Activated CD8-positive, alpha-beta T cell treated with anti-CD3 and anti-CD28 coated beads for 36 hours (primary cell): ENCODE measurements at regions not wholly inside any gene's neighbourhood (a gene's known extent, or its start where the extent isn't known, plus 50 kb on each side); places are given as distances from the start of the nearest gene placed in this dataset.

Source experiments
- ATAC-seq: fragments of 200-7000 bp; cut with Tn5 transposase; one replicate; pipeline ENCODE4 v1.10.0; 2021; ENCODE audit warnings: mild to moderate bottlenecking, moderate library complexity
- CTCF ChIA-PET: fragments of 350-600 bp; sonication (Branson Sonifier 250); formaldehyde crosslinking; loops from one replicate; lab custom pipeline; 2021; ENCODE audit warnings: antibody characterized with exemption; lab: Charles Lee
- POLR2A ChIA-PET: fragments of 350-600 bp; sonication (Branson Sonifier 250); formaldehyde crosslinking; loops from one replicate; lab custom pipeline; 2021; ENCODE audit warnings: antibody characterized with exemption; lab: Charles Lee
- DNase-seq: peaks from one replicate; pipeline ENCODE4 v3.0.0-alpha.2; 2020
- H3K27ac Mint-ChIP-seq: one replicate; pipeline ENCODE4 v1.8.0; 2021; ENCODE audit warnings: mild to moderate bottlenecking, mixed read lengths
- H3K27me3 Mint-ChIP-seq: one replicate; pipeline ENCODE4 v1.8.0; 2021; ENCODE audit warnings: mixed read lengths
- H3K36me3 Mint-ChIP-seq: one replicate; pipeline ENCODE4 v1.8.0; 2021; ENCODE audit warnings: low read depth, mixed read lengths
- H3K4me1 Mint-ChIP-seq: one replicate; pipeline ENCODE4 v1.8.0; 2021; ENCODE audit warnings: low read depth, mixed read lengths
- H3K4me3 Mint-ChIP-seq: one replicate; pipeline ENCODE4 v1.8.0; 2021; ENCODE audit warnings: mild to moderate bottlenecking, moderate library complexity, mixed read lengths
- H3K9me3 Mint-ChIP-seq: one replicate; pipeline ENCODE4 v1.8.0; 2021; ENCODE audit warnings: mixed read lengths
- CTCF ChIP-seq: fragments of 200-600 bp; IDR thresholded peaks from one replicate; pipeline ENCODE4 v1.8.0; 2022; ENCODE audit warnings: antibody characterized with exemption, mild to moderate bottlenecking
- intact Hi-C: fragments of 100-400 bp; cut with micrococcal nuclease; formaldehyde crosslinking; loops from one replicate; pipeline ENCODE4 v1.10.0; 2022

- CTCF ChIA-PET: no interaction called here
- Mint-ChIP-seq H3K9me3 (peaks cover 2% of the 10 kb centered on the region), H3K4me1 (no peaks in the 10 kb centered on the region), H3K4me3 (no peak overlapping the region), H3K27ac (no peak overlapping the region), H3K27me3 (no peaks in the 10 kb centered on the region), H3K36me3 (no peaks in the 10 kb centered on the region)
- POLR2A ChIA-PET: no interaction called here
- no peak for TF ChIP-seq CTCF
- intact Hi-C loops: no loop called here
- DNase-seq (no peak), ATAC-seq (no peak)
Observed at GRCh38 chr2:104502901-104503300, 351.0 kb upstream of the POU3F3 start.

GRCh38 chr2:104504331-104505073 is 349.4 kb upstream of the POU3F3 start:
- H3K4me1 Mint-ChIP-seq: no peaks in the 10 kb centered on the region
- H3K27ac Mint-ChIP-seq: no peak overlapping the region
- ChIA-PET CTCF (no interaction called here), POLR2A (no interaction called here)
- no peaks in the 10 kb centered on the region for H3K27me3 Mint-ChIP-seq
- TF ChIP-seq CTCF: no peak
- no peak overlapping the region for H3K4me3 Mint-ChIP-seq
- no peaks in the 10 kb centered on the region for H3K36me3 Mint-ChIP-seq
- ATAC-seq: no peak
- intact Hi-C loops: no loop called here
- DNase-seq: no peak
- no peaks in the 10 kb centered on the region for H3K9me3 Mint-ChIP-seq

- Mint-ChIP-seq H3K4me1 (no peaks in the 10 kb centered on the region), H3K9me3 (peaks cover 8% of the 10 kb centered on the region), H3K27me3 (no peaks in the 10 kb centered on the region), H3K27ac (no peak overlapping the region), H3K4me3 (no peak overlapping the region), H3K36me3 (no peaks in the 10 kb centered on the region)
- POLR2A ChIA-PET: no interaction called here
- CTCF ChIA-PET: no interaction called here
- intact Hi-C loops: no loop called here
- ATAC-seq (no peak), DNase-seq (no peak)
- TF ChIP-seq CTCF: no peak
Observed at GRCh38 chr2:104518256-104518655, 335.7 kb upstream of the POU3F3 start.

GRCh38 chr2:104521247-104521646 is 332.7 kb upstream of the POU3F3 start:
- ATAC-seq (no peak), DNase-seq (peak; percentile 4)
- Mint-ChIP-seq H3K36me3 (no peaks in the 10 kb centered on the region), H3K27ac (no peak overlapping the region), H3K4me3 (no peak overlapping the region), H3K4me1 (no peaks in the 10 kb centered on the region), H3K9me3 (peaks cover 8% of the 10 kb centered on the region), H3K27me3 (no peaks in the 10 kb centered on the region)
- ChIA-PET POLR2A (interaction anchor here (0.7 kb wide), 1 partner anchor 152 kb away, joined by 3 read pairs; no protein-coding TSS in a partner anchor), CTCF (no interaction called here)
- intact Hi-C loops: no loop called here
- TF ChIP-seq CTCF: no peak

GRCh38 chr2:104523921-104524320 is 330.0 kb upstream of the POU3F3 start:
- Mint-ChIP-seq H3K9me3 (peaks cover 8% of the 10 kb centered on the region), H3K36me3 (no peaks in the 10 kb centered on the region), H3K4me3 (no peak overlapping the region), H3K27ac (no peak overlapping the region), H3K27me3 (peaks cover 2% of the 10 kb centered on the region), H3K4me1 (no peaks in the 10 kb centered on the region)
- TF ChIP-seq CTCF: no peak
- intact Hi-C loops: no loop called here
- ChIA-PET CTCF (no interaction called here), POLR2A (no interaction called here)
- DNase-seq (no peak), ATAC-seq (peak; percentile 20)
